Panc1 (cell line): ENCODE measurements at regions not wholly inside any gene's neighbourhood (a gene's known extent, or its start where the extent isn't known, plus 50 kb on each side); places are given as distances from the start of the nearest gene placed in this dataset.

Experiments
- CTCF ChIP-seq: fragments of 450-650 bp; IDR thresholded peaks from 2 replicates; pipeline ENCODE4 v1.5.1; 2017; ENCODE audit warnings: mild to moderate bottlenecking
- POLR2AphosphoS5 ChIP-seq: IDR thresholded peaks from 2 replicates; pipeline ENCODE4 v1.6.1; 2012; ENCODE audit warnings: mild to moderate bottlenecking, low read depth, low read length, moderate library complexity
- REST ChIP-seq, 2 experiments: IDR thresholded peaks; 2 replicates each; pipeline ENCODE4 v1.6.1; 2011 to 2012; ENCODE audit warnings: low read depth in 2 of 2, control low read depth in 1 of 2, low read length in 1 of 2, mild to moderate bottlenecking in 1 of 2, moderate library complexity in 1 of 2; ENCODE audit not compliant: insufficient read depth in 1 of 2

- TF ChIP-seq POLR2AphosphoS5 (no peak), CTCF (no peak), REST (IDR thresholded peaks at IDR 0.05; ENCODE audit: insufficient read depth in 1 of 2, low read depth in 2 of 2, low read length in 1 of 2) (no peak)
These were observed 60.2 kb upstream of the PTPN12 start for GRCh38 chr7:77476871-77477270.
